ENCODE measurements at regions not wholly inside any gene's neighbourhood (a gene's known extent, or its start where the extent isn't known, plus 50 kb on each side); places are given as distances from the start of the nearest gene placed in this dataset.

DNA sequence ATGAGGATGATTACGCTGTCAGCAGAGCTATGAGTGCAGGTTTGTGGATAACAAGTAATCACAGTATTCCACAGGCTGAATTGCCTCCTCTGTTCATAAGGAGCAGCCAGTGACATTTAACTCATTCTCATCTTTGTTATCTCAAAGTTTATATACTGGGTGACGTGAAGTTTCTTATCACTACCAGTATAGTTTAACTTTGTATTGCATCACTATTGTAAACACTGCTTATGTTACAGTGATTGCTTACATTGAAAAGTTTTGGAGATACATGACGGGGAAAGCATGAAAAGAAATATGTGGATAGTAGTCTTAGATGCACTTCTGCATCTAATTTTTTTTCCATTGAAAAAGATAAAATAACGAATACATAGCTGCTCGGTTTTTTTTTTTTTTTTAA, 429.7 kb downstream of the VGLL3 start:
- Mint-ChIP-seq H3K4me3 (no peak overlapping the region), H3K4me1 (ENCODE audit: low read depth) (no peaks in the 10 kb centered on the region), H3K36me3 (ENCODE audit: insufficient read depth in 2 of 2) (no peaks in the 10 kb centered on the region), H3K27ac (no peak overlapping the region), H3K27me3 (ENCODE audit: low read depth) (no peaks in the 10 kb centered on the region), H3K9me3 (peaks cover 0 to 3% of the 10 kb centered on the region in 2 donors)
- ATAC-seq (replicated peaks in 1 of 2): no peak
- no peak for DNase-seq

DNA sequence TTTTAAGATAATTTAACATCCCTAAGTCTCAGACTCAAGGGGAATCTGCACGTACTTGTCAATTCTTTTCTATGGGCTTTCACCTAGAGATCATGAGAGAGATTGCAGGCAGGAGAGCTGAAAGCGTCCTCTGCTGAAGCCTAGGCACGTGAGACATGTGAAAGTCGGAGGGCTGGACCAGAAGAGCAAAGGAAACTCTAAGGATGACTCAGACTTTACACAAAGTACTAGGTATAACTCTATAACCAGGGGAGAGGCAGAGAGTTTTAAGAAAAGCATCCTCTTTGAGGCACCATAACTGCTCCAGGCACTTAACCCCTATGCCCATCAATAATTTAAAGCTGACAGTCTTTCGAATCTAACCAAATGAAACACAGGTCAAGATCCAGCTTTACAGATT, 436.6 kb downstream of the VGLL3 start:
- ATAC-seq (replicated peaks in 1 of 2) (no peak), DNase-seq (no peak)

DNA sequence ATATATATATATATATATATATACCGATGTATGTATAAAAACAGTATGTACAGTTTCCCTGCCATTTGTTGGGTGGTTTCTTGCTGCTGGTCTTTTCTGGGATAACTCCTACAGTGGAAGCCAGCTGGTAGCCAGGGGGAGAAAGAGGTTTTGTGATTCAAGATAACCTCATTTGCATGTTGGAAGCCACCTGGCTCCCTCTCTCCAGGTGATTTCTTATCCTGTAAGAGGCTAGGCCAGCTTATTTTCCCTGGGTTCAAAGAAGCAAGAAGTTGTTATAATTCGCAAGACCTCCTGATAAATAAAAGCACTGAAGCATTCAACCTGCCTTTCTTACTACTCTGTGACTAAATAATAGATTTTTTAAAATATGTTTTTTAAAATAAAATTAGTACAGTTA, 443.3 kb downstream of the VGLL3 start:
- peaks cover 2 to 3% of the 10 kb centered on the region in 2 donors for H3K9me3 Mint-ChIP-seq
- no peak for ATAC-seq (replicated peaks in 1 of 2)
- H3K27ac Mint-ChIP-seq: no peak overlapping the region
- no peaks in the 10 kb centered on the region for H3K4me1 Mint-ChIP-seq (ENCODE audit: low read depth)
- no peaks in the 10 kb centered on the region for H3K36me3 Mint-ChIP-seq (ENCODE audit: insufficient read depth in 2 of 2)
- no peak for DNase-seq
- H3K4me3 Mint-ChIP-seq: no peak overlapping the region
- no peaks in the 10 kb centered on the region for H3K27me3 Mint-ChIP-seq (ENCODE audit: low read depth)

More for the DNA sequence above, 436.6 kb downstream of the VGLL3 start:
- Mint-ChIP-seq H3K4me1 (ENCODE audit: low read depth) (no peaks in the 10 kb centered on the region), H3K4me3 (no peak overlapping the region), H3K9me3 (no peaks in the 10 kb centered on the region), H3K27me3 (ENCODE audit: low read depth) (no peaks in the 10 kb centered on the region), H3K36me3 (ENCODE audit: insufficient read depth in 2 of 2) (no peaks in the 10 kb centered on the region), H3K27ac (no peak overlapping the region)

DNA sequence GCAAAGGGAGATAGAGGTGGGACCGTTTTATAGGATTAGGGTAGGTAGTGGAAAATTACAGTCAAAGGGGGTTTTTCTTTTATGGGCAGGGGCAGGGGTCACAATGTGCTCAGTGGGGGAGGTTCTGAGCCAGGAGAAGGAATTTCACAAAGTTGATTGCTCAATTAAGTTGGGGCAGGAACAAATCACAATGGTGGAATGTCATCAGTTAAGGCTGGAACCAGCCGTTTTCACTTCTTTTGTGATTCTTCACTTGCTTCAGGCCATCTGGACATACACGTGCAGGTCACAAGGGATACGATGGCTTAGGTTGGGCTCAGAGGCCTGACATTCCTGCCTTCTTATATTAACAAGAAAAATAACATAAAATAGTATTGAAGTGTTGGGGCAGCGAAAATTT, 453.8 kb downstream of the VGLL3 start:
- H3K4me1 Mint-ChIP-seq (ENCODE audit: low read depth): no peaks in the 10 kb centered on the region
- no peak overlapping the region for H3K27ac Mint-ChIP-seq
- H3K27me3 Mint-ChIP-seq (ENCODE audit: low read depth): no peaks in the 10 kb centered on the region
- DNase-seq: no peak
- H3K4me3 Mint-ChIP-seq: no peak overlapping the region
- no peaks in the 10 kb centered on the region for H3K36me3 Mint-ChIP-seq (ENCODE audit: insufficient read depth in 2 of 2)
- peaks cover 3 to 4% of the 10 kb centered on the region in 2 donors for H3K9me3 Mint-ChIP-seq
- no peak for ATAC-seq (replicated peaks in 1 of 2)

DNA sequence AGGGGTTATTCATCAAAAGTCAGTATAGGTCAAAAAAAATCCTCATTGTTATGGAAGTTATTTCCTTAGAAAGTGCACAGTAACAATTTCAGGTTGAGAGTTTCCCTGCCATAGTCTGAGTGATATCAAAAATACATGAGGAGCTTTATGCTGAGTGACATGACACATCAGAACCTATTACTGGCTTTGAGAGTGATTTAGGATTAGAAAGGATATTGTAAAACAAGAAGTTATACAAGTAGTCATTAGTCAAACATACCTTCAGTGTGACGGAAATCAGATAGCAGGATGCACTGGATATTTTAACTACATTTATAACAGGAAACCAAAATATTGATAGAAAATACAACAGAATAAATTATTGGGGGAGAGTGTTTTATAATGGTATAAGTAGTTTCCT, 471.1 kb downstream of the VGLL3 start:
- no peak overlapping the region for H3K4me3 Mint-ChIP-seq
- no peaks in the 10 kb centered on the region for H3K27me3 Mint-ChIP-seq (ENCODE audit: low read depth)
- no peaks in the 10 kb centered on the region for H3K36me3 Mint-ChIP-seq (ENCODE audit: insufficient read depth in 2 of 2)
- H3K9me3 Mint-ChIP-seq: peaks cover 2 to 8% of the 10 kb centered on the region in 2 donors
- H3K4me1 Mint-ChIP-seq (ENCODE audit: low read depth): no peaks in the 10 kb centered on the region
- H3K27ac Mint-ChIP-seq: no peak overlapping the region
- DNase-seq: no peak
- ATAC-seq (replicated peaks in 1 of 2): no peak

DNA sequence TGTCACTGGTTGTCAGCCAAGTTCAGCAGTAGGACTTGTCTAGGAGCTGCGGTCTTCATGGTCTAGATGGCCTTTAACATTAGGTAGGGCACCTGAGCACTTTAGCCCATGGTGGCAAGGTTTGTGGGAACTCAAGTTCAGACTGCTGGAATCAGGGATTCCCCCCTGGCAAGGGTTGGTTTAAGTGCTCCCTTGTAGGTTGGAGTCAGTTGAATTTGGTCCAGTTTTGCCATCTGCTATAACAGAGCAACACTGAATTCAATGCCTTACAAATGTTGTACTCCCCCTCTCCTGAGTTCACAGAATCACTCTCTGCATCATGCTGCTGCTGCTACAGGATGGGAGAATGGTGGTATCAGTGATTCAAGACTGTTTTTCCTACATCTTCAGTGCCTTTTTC, 509.3 kb downstream of the VGLL3 start:
- no peak for ATAC-seq (replicated peaks in 1 of 2)
- Mint-ChIP-seq H3K9me3 (peaks cover 3 to 9% of the 10 kb centered on the region in 2 donors), H3K27ac (no peak overlapping the region), H3K4me1 (ENCODE audit: low read depth) (no peaks in the 10 kb centered on the region), H3K27me3 (ENCODE audit: low read depth) (no peaks in the 10 kb centered on the region), H3K4me3 (no peak overlapping the region), H3K36me3 (ENCODE audit: insufficient read depth in 2 of 2) (no peaks in the 10 kb centered on the region)
- no peak for DNase-seq

DNA sequence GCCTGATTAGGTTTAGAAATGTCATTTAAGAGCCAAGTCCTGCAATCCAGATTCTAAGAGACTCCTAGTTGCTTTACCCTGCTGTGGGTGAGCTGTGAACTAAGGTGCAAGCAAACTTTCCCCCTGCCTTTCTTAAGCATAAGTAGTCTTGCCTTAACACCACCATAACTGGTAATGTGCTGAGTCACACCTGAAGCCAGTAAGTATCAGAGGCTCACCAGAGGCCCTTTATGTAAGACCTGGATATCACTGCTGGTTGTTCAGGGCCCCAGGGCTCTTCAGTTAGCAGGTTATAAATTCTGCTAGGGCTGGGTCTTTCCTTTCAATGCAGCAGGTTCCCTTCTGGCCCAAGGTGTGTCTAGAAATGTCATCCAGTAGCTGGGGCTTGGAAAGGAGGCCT, 509.9 kb downstream of the VGLL3 start:
- Mint-ChIP-seq H3K36me3 (ENCODE audit: insufficient read depth in 2 of 2) (no peaks in the 10 kb centered on the region), H3K27ac (no peak overlapping the region), H3K27me3 (ENCODE audit: low read depth) (no peaks in the 10 kb centered on the region), H3K9me3 (peaks cover 3 to 9% of the 10 kb centered on the region in 2 donors), H3K4me3 (no peak overlapping the region), H3K4me1 (ENCODE audit: low read depth) (no peaks in the 10 kb centered on the region)
- ATAC-seq (replicated peaks in 1 of 2) (no peak), DNase-seq (no peak)

DNA sequence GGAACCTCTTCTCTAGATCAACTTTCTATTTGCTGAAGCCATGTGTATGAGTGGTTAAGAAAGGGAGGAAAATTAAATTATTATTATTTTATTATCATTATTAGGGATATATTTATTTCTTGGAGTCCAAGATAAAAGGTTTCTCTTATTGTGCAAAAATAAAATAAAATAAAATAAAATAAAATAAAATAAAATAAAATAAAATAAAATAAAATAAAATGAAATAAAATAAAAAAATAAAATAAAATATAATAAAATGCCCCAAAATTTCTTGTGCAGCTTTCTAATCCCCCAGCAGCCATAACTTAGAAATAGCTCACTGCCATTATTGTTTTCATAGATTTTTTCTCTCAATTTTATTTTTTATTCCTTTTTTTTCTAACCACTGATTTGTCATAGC, 526.8 kb downstream of the VGLL3 start:
- ATAC-seq (replicated peaks in 1 of 2) (no peak), DNase-seq (no peak)
- H3K9me3 Mint-ChIP-seq: peaks cover 0 to 1% of the 10 kb centered on the region in 2 donors
- no peaks in the 10 kb centered on the region for H3K36me3 Mint-ChIP-seq (ENCODE audit: insufficient read depth in 2 of 2)
- no peaks in the 10 kb centered on the region for H3K4me1 Mint-ChIP-seq (ENCODE audit: low read depth)
- H3K4me3 Mint-ChIP-seq: no peak overlapping the region
- H3K27ac Mint-ChIP-seq: no peak overlapping the region
- no peaks in the 10 kb centered on the region for H3K27me3 Mint-ChIP-seq (ENCODE audit: low read depth)

DNA sequence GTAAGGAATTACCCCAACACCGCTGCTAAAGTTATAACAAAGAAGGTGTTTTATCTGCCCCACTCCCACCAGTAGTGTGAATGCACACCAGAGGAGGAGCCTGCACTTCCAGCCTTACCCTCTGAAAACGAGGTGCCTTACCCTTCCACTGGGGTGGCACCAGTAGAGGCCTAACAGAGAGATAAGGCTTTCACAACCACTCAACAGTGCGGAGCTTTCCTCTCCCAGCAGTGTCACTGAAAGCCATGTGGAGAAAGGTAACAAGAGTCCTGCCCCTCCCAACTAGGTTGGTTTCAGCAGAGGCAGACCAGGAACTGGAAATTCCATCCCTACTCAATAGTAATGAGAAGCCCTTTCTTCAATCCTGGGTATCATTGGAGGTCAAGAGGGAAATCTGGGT, 539.2 kb downstream of the VGLL3 start:
- Mint-ChIP-seq H3K36me3 (ENCODE audit: insufficient read depth in 2 of 2) (no peaks in the 10 kb centered on the region), H3K27ac (no peak overlapping the region), H3K4me3 (no peak overlapping the region), H3K4me1 (ENCODE audit: low read depth) (no peaks in the 10 kb centered on the region), H3K9me3 (peaks cover 0 to 2% of the 10 kb centered on the region in 2 donors), H3K27me3 (ENCODE audit: low read depth) (no peaks in the 10 kb centered on the region)
- DNase-seq (no peak), ATAC-seq (replicated peaks in 1 of 2) (no peak)

DNA sequence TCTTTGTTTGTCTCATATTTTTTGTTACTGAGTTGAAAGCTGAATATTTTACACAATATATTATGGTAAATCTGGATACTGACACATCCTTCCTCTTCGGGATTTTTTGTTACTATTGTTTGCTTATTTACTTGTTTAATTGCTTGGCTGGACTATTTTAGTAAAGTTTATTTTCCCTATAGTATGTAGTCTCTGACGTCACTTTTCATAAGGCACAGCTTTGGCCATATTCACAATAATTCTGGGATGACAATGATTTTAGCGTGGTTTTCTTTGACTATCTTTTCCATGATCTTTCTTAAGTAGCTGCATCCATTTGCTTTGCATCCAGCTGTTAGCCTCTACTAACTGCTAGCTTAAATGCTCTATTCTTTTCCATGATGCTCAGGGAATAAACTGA, 552.4 kb downstream of the VGLL3 start:
- ATAC-seq (replicated peaks in 1 of 2) (no peak), DNase-seq (no peak)
- Mint-ChIP-seq H3K27me3 (ENCODE audit: low read depth) (no peaks in the 10 kb centered on the region), H3K4me3 (no peak overlapping the region), H3K27ac (no peak overlapping the region), H3K9me3 (peaks cover 2 to 3% of the 10 kb centered on the region in 2 donors), H3K4me1 (ENCODE audit: low read depth) (no peaks in the 10 kb centered on the region), H3K36me3 (ENCODE audit: insufficient read depth in 2 of 2) (no peaks in the 10 kb centered on the region)

DNA sequence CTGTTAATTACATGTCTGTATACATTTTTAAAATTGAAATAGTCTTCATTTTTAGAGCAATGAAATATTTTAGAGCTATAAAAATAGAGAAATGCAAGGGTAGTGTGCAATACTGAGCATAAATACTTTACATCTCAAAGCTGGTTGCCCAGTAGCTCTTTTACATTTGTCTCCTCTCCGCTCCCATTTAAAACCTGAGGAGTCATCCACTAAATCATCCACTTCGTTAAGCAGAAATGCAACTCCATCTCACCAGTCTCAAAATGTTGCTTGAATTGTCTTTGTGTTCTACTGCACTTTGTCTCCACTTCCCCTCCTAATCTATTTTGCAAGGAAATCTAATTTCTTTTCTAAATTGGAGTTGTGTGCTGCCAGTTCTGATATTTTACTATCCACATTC, 563.6 kb downstream of the VGLL3 start:
- no peaks in the 10 kb centered on the region for H3K4me1 Mint-ChIP-seq (ENCODE audit: low read depth)
- H3K36me3 Mint-ChIP-seq (ENCODE audit: insufficient read depth in 2 of 2): no peaks in the 10 kb centered on the region
- DNase-seq (no peak), ATAC-seq (replicated peaks in 1 of 2) (no peak)
- H3K4me3 Mint-ChIP-seq: no peak overlapping the region
- H3K27me3 Mint-ChIP-seq (ENCODE audit: low read depth): no peaks in the 10 kb centered on the region
- no peak overlapping the region for H3K27ac Mint-ChIP-seq
- H3K9me3 Mint-ChIP-seq: peaks cover 6 to 9% of the 10 kb centered on the region in 2 donors

DNA sequence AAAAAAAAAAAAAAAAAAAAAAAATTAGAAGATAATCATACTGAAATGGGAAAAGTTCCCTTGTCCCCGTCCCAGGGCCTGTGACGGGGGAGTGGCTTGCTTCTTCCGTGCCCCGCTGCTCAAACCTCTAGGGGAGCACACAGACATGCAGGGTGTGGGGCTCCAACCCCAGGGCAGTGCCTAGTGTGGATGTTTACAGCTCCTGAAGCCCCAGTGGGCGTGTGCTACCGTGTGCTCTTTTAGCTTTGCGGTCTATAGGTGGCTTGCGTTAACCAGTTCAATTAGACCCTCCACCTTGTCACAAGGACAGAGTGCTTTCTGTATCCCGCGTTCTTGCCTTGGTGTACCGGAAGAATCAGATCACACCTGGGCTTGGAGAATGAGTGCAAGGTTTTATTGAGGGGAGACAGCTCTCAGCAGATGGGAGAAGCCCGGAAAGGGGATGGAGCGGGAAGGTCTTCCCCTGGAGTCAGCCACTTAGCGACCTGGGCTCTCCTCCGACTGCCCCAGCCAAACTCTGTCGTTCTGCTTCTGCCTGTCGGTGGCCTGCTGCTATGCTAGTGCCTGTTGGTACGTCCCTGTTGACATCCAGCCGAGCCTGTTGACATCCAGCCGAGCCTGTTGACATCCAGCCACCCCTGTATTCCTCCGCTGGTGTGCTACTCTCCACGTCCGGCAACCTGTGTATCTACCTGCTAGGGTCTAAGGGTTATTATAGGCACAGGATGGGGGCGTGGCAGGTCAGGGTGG, 569.8 kb downstream of the VGLL3 start:
- ATAC-seq (replicated peaks in 1 of 2): no peak
- no peak for DNase-seq
- Mint-ChIP-seq H3K27ac (no peak overlapping the region), H3K9me3 (peaks cover 4 to 7% of the 10 kb centered on the region in 2 donors), H3K4me3 (no peak overlapping the region), H3K4me1 (ENCODE audit: low read depth) (no peaks in the 10 kb centered on the region), H3K27me3 (ENCODE audit: low read depth) (no peaks in the 10 kb centered on the region), H3K36me3 (ENCODE audit: insufficient read depth in 2 of 2) (no peaks in the 10 kb centered on the region)

DNA sequence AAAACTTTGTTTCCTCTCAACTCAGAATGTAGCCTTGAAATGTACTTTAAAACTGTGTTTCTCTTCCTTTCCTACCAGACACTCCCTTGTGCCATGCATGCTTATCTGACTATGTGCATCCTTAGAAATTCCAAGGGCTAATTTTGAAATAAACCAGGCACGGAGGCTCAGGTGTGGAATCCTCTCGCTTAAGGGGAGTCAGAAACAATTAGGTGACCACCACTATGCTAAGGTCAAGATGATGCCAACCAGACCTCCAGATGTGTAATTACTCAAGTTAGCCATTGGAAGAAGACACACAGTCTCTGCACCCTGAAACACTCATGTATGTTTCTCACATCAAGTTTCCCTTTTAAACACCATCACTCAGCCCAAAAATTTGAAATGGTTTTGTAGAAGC, 572.1 kb downstream of the VGLL3 start:
- H3K9me3 Mint-ChIP-seq: peaks cover 1 to 2% of the 10 kb centered on the region in 2 donors
- no peak overlapping the region for H3K4me3 Mint-ChIP-seq
- no peaks in the 10 kb centered on the region for H3K4me1 Mint-ChIP-seq (ENCODE audit: low read depth)
- H3K36me3 Mint-ChIP-seq (ENCODE audit: insufficient read depth in 2 of 2): no peaks in the 10 kb centered on the region
- DNase-seq (no peak), ATAC-seq (replicated peaks in 1 of 2) (no peak)
- no peaks in the 10 kb centered on the region for H3K27me3 Mint-ChIP-seq (ENCODE audit: low read depth)
- no peak overlapping the region for H3K27ac Mint-ChIP-seq

DNA sequence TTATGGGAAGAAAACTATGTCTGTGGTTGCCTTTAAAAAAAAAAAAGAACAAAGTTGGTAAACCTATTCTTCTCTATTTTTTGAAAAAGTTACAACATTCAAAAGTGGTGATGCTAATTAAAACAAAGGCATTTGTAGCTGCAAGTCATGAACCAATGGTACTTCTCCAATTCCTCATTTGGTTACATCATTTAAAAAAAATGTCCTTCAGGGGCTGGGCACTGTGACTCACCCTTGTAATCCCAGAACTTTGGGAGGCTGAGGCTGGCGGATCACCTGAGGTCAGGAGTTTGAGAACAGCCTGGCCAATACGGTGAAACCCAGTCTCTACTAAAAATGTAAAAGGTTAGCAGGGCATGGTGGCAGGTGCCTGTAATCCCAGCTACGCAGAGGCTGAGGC, 574.6 kb downstream of the VGLL3 start:
- no peaks in the 10 kb centered on the region for H3K4me1 Mint-ChIP-seq (ENCODE audit: low read depth)
- DNase-seq: no peak
- peaks cover 0 to 4% of the 10 kb centered on the region in 2 donors for H3K9me3 Mint-ChIP-seq
- no peak overlapping the region for H3K27ac Mint-ChIP-seq
- no peaks in the 10 kb centered on the region for H3K36me3 Mint-ChIP-seq (ENCODE audit: insufficient read depth in 2 of 2)
- ATAC-seq (replicated peaks in 1 of 2): no peak
- no peaks in the 10 kb centered on the region for H3K27me3 Mint-ChIP-seq (ENCODE audit: low read depth)
- no peak overlapping the region for H3K4me3 Mint-ChIP-seq
